Body of pancreas (tissue), 4 donors: ENCODE measurements at regions not wholly inside any gene's neighbourhood (a gene's known extent, or its start where the extent isn't known, plus 50 kb on each side); places are given as distances from the start of the nearest gene placed in this dataset.

Source experiments
- CTCF ChIP-seq, 7 experiments: fragments of 450-650 bp in 4 of 7; fragments of 200-600 bp in 3 of 7; sonication (generic) in 3 of 7; IDR thresholded peaks; one replicate each; pipeline ENCODE4 v1.5.1; 2016 to 2019; ENCODE audit warnings: antibody characterized with exemption in 7 of 7
- POLR2A ChIP-seq, 3 donors: fragments of 450-650 bp; IDR thresholded peaks; one replicate each; pipeline ENCODE4 v1.6.1; 2016; ENCODE audit warnings: antibody characterized with exemption in 3 of 3, mild to moderate bottlenecking in 2 of 3

GRCh38 chr2:10242451-10242850, 60.3 kb upstream of the HPCAL1 start:
- TF ChIP-seq CTCF (IDR thresholded peaks at IDR 0.05), result no peak
- TF ChIP-seq POLR2A (IDR thresholded peaks at IDR 0.05), result no peak
